Subcutaneous abdominal adipose tissue (tissue), 5 donors: ENCODE measurements at regions not wholly inside any gene's neighbourhood (a gene's known extent, or its start where the extent isn't known, plus 50 kb on each side); places are given as distances from the start of the nearest gene placed in this dataset.

Source experiments
- H3K27ac ChIP-seq: one replicate; pipeline ENCODE4 v1.7.0; 2013; ENCODE audit warnings: low read depth, mild to moderate bottlenecking, inconsistent platforms, low read length, moderate library complexity
- H3K27me3 ChIP-seq, 5 donors: one replicate each; pipeline ENCODE4 v1.7.0; 2013; ENCODE audit warnings: low read length in 5 of 5, inconsistent platforms in 1 of 5; ENCODE audit not compliant: control insufficient read depth in 5 of 5, insufficient read depth in 4 of 5
- H3K36me3 ChIP-seq, 5 donors: one replicate each; pipeline ENCODE4 v1.7.0; 2013; ENCODE audit warnings: low read length in 5 of 5; ENCODE audit not compliant: control insufficient read depth in 5 of 5, insufficient read depth in 5 of 5
- H3K4me1 ChIP-seq, 5 donors: one replicate each; pipeline ENCODE4 v1.7.0; 2013; ENCODE audit warnings: low read length in 5 of 5, mild to moderate bottlenecking in 3 of 5, moderate library complexity in 1 of 5; ENCODE audit not compliant: control insufficient read depth in 5 of 5, insufficient read depth in 5 of 5
- H3K4me3 ChIP-seq, 5 donors: one replicate each; pipeline ENCODE4 v1.7.0; 2013; ENCODE audit warnings: low read length in 5 of 5, low read depth in 1 of 5
- H3K9ac ChIP-seq, 5 donors: one replicate each; pipeline ENCODE4 v1.7.0; 2013; ENCODE audit warnings: low read length in 5 of 5, mild to moderate bottlenecking in 4 of 5, moderate library complexity in 3 of 5
- H3K9me3 ChIP-seq, 5 donors: one replicate each; pipeline ENCODE4 v1.7.0; 2013; ENCODE audit warnings: low read length in 5 of 5; ENCODE audit not compliant: control insufficient read depth in 5 of 5
- donor health status: healthy.
- donor health status: healthy.
- donor health status: healthy.
- donor health status: healthy.
- donor health status: healthy.

- Histone ChIP-seq H3K9ac (no peak overlapping the region), H3K4me3 (no peak overlapping the region), H3K9me3 (peaks cover 0 to 7% (median 4%) of the 10 kb centered on the region in 5 donors), H3K27me3 (no peaks in the 10 kb centered on the region), H3K36me3 (no peaks in the 10 kb centered on the region), H3K27ac (no peak overlapping the region), H3K4me1 (no peaks in the 10 kb centered on the region)
These were observed 561.6 kb downstream of the TAF11L14 start for GRCh38 chr5:18195910-18196309.

DNA sequence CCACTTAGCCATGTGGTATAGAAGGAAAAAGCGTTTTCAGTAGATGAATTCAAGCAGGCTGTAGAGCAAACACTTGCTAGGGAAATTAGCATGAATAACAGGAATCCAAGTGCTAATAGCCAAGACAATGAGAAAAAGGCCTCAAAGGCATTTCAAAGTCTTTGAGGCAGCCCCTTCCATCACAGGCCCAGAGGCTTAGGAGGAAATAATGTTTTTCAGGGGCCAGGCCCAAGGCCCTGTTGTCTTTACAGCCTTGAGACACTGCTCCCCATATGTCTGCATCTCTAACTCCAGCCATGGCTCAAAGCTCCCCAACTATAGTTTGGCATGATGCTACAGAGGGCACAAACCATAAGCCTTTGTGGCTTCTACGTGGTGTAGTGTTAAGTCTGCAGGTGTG, 563.5 kb downstream of the TAF11L14 start:
- Histone ChIP-seq H3K4me1 (no peaks in the 10 kb centered on the region), H3K4me3 (no peak overlapping the region), H3K27ac (no peak overlapping the region), H3K9ac (no peak overlapping the region), H3K36me3 (no peaks in the 10 kb centered on the region), H3K9me3 (peaks cover 0 to 7% (median 4%) of the 10 kb centered on the region in 5 donors), H3K27me3 (no peaks in the 10 kb centered on the region)

GRCh38 chr5:18202164-18202563, 567.9 kb downstream of the TAF11L14 start:
- no peak overlapping the region for H3K9ac ChIP-seq
- no peaks in the 10 kb centered on the region for H3K4me1 ChIP-seq
- no peaks in the 10 kb centered on the region for H3K36me3 ChIP-seq
- peaks cover 0 to 8% (median 7%) of the 10 kb centered on the region in 5 donors for H3K9me3 ChIP-seq
- no peak overlapping the region for H3K27ac ChIP-seq
- no peaks in the 10 kb centered on the region for H3K27me3 ChIP-seq
- H3K4me3 ChIP-seq: no peak overlapping the region

DNA sequence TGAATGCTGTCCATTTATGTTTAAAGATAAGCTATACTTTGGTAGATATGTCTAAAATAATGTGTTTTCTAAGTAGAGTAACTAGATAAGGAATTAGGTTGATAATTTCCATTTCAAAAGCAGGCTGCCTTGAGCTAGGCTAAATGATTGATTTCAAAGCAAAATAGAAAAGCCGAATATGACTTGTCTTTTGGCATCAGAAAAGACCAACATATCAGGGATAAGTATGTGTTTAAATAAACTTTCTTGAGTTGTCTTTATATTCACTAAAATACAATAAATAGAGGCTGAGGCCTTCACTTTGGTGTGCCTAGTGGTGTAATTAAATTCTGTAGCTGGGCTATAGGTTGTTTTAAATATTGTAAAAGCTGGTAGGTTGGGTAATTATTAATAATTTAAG, 569.0 kb downstream of the TAF11L14 start:
- Histone ChIP-seq H3K4me1 (no peaks in the 10 kb centered on the region), H3K27ac (no peak overlapping the region), H3K9ac (no peak overlapping the region), H3K9me3 (peaks cover 0 to 5% (median 1%) of the 10 kb centered on the region in 5 donors), H3K36me3 (no peaks in the 10 kb centered on the region), H3K4me3 (no peak overlapping the region), H3K27me3 (no peaks in the 10 kb centered on the region)

GRCh38 chr5:18213666-18214065, 579.4 kb downstream of the TAF11L14 start:
- Histone ChIP-seq H3K9ac (no peak overlapping the region), H3K4me1 (no peaks in the 10 kb centered on the region), H3K27me3 (no peaks in the 10 kb centered on the region), H3K9me3 (no peaks in the 10 kb centered on the region), H3K4me3 (no peak overlapping the region), H3K36me3 (no peaks in the 10 kb centered on the region), H3K27ac (no peak overlapping the region)

DNA sequence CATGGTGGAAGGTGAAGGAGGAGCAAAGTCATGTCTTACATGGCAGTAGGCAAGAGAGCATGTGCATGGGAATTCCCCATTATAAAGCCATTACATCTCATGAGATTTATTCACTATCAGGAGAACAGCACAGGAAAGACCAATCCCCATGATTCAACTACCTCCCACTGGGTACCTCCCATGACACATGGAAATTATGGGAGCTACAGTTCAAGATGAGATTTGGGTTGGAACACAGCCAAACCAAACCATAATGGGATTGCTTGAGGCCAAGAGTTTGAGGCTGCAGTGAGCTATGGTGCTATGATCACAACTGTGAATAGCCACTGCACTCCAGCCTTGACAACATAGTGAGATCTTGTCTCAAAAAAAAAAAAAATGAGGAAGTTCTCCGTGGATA, 581.8 kb downstream of the TAF11L14 start:
- no peaks in the 10 kb centered on the region for H3K4me1 ChIP-seq
- no peak overlapping the region for H3K9ac ChIP-seq
- no peak overlapping the region for H3K27ac ChIP-seq
- H3K27me3 ChIP-seq: no peaks in the 10 kb centered on the region
- no peak overlapping the region for H3K4me3 ChIP-seq
- no peaks in the 10 kb centered on the region for H3K9me3 ChIP-seq
- H3K36me3 ChIP-seq: no peaks in the 10 kb centered on the region

DNA sequence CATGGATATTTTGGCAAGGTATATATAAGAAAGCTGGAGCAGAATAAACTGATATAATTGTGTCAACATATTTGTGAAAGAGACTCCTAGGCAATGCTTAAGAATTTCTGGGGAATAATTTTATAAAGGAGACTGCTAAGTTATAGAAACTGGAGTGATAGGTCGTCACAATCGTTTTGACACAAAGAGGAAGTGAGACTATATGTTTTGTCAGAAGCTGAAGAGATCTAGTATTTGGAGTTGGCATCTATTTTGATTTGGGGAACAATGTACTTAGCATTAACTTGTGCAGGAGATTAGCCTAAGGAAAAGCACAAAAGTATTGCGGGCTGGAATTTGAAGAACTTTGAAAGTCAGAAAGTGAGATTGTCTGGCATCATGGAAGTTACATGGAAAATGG, 582.5 kb downstream of the TAF11L14 start:
- H3K36me3 ChIP-seq: no peaks in the 10 kb centered on the region
- H3K27ac ChIP-seq: no peak overlapping the region
- no peak overlapping the region for H3K9ac ChIP-seq
- no peaks in the 10 kb centered on the region for H3K9me3 ChIP-seq
- H3K4me1 ChIP-seq: no peaks in the 10 kb centered on the region
- H3K4me3 ChIP-seq: no peak overlapping the region
- H3K27me3 ChIP-seq: no peaks in the 10 kb centered on the region

DNA sequence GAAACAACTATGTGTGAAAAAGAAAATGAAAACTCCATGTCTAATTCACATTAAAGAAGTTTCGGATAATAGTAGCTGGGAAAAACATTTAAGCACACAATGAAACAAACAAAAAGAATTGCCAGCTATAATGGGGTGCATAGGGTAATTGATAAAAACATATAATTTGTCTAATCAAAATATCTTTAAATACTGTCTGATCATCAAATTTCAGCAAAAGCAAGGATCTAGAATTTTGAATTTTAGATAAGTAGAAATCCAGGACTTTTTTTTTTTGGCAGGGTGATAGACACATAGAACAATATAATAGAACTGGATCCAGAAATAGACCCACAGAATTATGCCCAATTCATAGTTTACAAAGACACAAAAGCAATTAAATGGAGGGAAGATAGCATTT, 585.0 kb downstream of the TAF11L14 start:
- H3K9me3 ChIP-seq: no peaks in the 10 kb centered on the region
- no peaks in the 10 kb centered on the region for H3K4me1 ChIP-seq
- no peak overlapping the region for H3K4me3 ChIP-seq
- no peak overlapping the region for H3K27ac ChIP-seq
- H3K27me3 ChIP-seq: no peaks in the 10 kb centered on the region
- H3K36me3 ChIP-seq: no peaks in the 10 kb centered on the region
- H3K9ac ChIP-seq: no peak overlapping the region

GRCh38 chr5:18220631-18221030, 586.4 kb downstream of the TAF11L14 start:
- no peaks in the 10 kb centered on the region for H3K9me3 ChIP-seq
- no peak overlapping the region for H3K4me3 ChIP-seq
- no peak overlapping the region for H3K9ac ChIP-seq
- no peaks in the 10 kb centered on the region for H3K4me1 ChIP-seq
- no peaks in the 10 kb centered on the region for H3K36me3 ChIP-seq
- H3K27ac ChIP-seq: no peak overlapping the region
- H3K27me3 ChIP-seq: no peaks in the 10 kb centered on the region

- Histone ChIP-seq H3K4me1 (no peaks in the 10 kb centered on the region), H3K9ac (no peak overlapping the region), H3K36me3 (no peaks in the 10 kb centered on the region), H3K27me3 (no peaks in the 10 kb centered on the region), H3K27ac (no peak overlapping the region), H3K9me3 (no peaks in the 10 kb centered on the region), H3K4me3 (no peak overlapping the region)
These were observed 602.1 kb downstream of the TAF11L14 start for GRCh38 chr5:18236386-18236785.

DNA sequence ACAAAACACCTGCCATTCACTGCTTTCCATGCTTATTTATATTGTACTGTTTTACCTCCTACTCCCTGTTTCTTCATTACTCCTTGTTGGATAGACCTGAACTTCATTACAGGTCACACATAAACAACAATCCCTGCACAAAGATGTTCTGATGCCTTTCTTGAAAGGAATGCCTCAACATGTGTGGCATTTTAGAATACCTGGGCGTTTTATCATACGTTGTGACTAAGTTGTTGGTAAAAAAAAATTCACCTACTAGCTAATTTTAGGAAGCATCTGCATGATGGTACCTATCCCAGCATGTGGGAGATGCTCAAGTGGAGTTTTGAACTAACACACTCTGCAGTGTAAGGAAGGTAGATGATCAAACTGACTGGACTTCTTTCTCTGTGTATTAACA, 604.1 kb downstream of the TAF11L14 start:
- no peaks in the 10 kb centered on the region for H3K36me3 ChIP-seq
- no peak overlapping the region for H3K4me3 ChIP-seq
- no peaks in the 10 kb centered on the region for H3K9me3 ChIP-seq
- H3K9ac ChIP-seq: no peak overlapping the region
- H3K27me3 ChIP-seq: no peaks in the 10 kb centered on the region
- no peak overlapping the region for H3K27ac ChIP-seq
- H3K4me1 ChIP-seq: no peaks in the 10 kb centered on the region
